Stomach (tissue), 8 donors: ENCODE measurements at regions not wholly inside any gene's neighbourhood (a gene's known extent, or its start where the extent isn't known, plus 50 kb on each side); places are given as distances from the start of the nearest gene placed in this dataset.

Experiments
- DNase-seq, 2 donors: peaks; one replicate each; pipeline versions ENCODE4 v3.0.0 to v3.0.0-alpha.2; 2013 to 2019
- H3K27ac ChIP-seq, 5 donors: fragments of 200-600 bp in 4 of 5; sonication (generic) in 4 of 5; one replicate each; pipeline ENCODE4 v1.5.1; 2013 to 2019; ENCODE audit warnings: mild to moderate bottlenecking in 1 of 5, moderate library complexity in 1 of 5
- H3K27me3 ChIP-seq, 3 donors: fragments of 200-600 bp; sonication (generic); one replicate each; pipeline ENCODE4 v1.5.1; 2017 to 2019; ENCODE audit warnings: mixed run types in 1 of 3
- H3K36me3 ChIP-seq, 4 donors: fragments of 200-600 bp; sonication (generic); 1 replicate in 3 of 4; 2 replicates in 1 of 4; pipeline ENCODE4 v1.5.1; 2016 to 2019
- H3K4me1 ChIP-seq, 4 donors: fragments of 200-600 bp; sonication (generic); one replicate each; pipeline ENCODE4 v1.5.1; 2016 to 2019
- H3K4me3 ChIP-seq, 4 donors: fragments of 200-600 bp; sonication (generic) in 3 of 4; one replicate each; pipeline ENCODE4 v1.5.1; 2016 to 2019; ENCODE audit warnings: mild to moderate bottlenecking in 1 of 4
- H3K9me3 ChIP-seq, 4 donors: fragments of 200-600 bp; sonication (generic); one replicate each; pipeline ENCODE4 v1.5.1; 2016 to 2019
- CTCF ChIP-seq, 7 experiments: fragments of 450-650 bp in 4 of 7; fragments of 200-600 bp in 3 of 7; sonication (generic) in 3 of 7; IDR thresholded peaks; one replicate each; pipeline ENCODE4 v1.5.1; 2016 to 2019; ENCODE audit warnings: antibody characterized with exemption in 7 of 7, control low read depth in 2 of 7, mild to moderate bottlenecking in 1 of 7
- EP300 ChIP-seq: sonication (generic); formaldehyde crosslinking; IDR thresholded peaks from one replicate; pipeline ENCODE4 v1.6.1; 2017; ENCODE audit warnings: antibody characterized with exemption
- POLR2A ChIP-seq, 4 donors: fragments of 450-650 bp; IDR thresholded peaks; one replicate each; pipeline ENCODE4 v1.6.1; 2016; ENCODE audit warnings: antibody characterized with exemption in 4 of 4, control low read depth in 2 of 4, mild to moderate bottlenecking in 1 of 4, moderate library complexity in 1 of 4
- POLR2AphosphoS5 ChIP-seq, 3 donors: sonication (generic); formaldehyde crosslinking; IDR thresholded peaks; one replicate each; pipeline ENCODE4 v1.6.1; 2016; ENCODE audit warnings: antibody characterized with exemption in 3 of 3
- WGBS, 5 donors: extraction: QIAGEN DNeasy Blood & Tissue Kit in 3 of 5; methylation state at CpG; one replicate each; pipeline versions ENCODE4 v1.1.5 to v1.1.7; 2013 to 2018; 5-methylcytosine and 5-hydroxymethylcytosine counted together
- intact Hi-C: fragments of 100-400 bp; cut with DNase I; formaldehyde crosslinking; loops from one replicate; pipeline ENCODE4 v1.15.1; 2023; ENCODE audit warnings: low total_unique reads
- donor health status: healthy with polysubstance abuse.
- donor health status: Bipolar disorder and iron deficiency.
- donor health status: healthy.

- Histone ChIP-seq H3K36me3 (no peaks in the 10 kb centered on the region), H3K4me1 (no peaks in the 10 kb centered on the region), H3K9me3 (no peaks in the 10 kb centered on the region), H3K27me3 (no peaks in the 10 kb centered on the region), H3K27ac (no peak overlapping the region), H3K4me3 (no peak overlapping the region)
- no peak for TF ChIP-seq CTCF (IDR thresholded peaks at IDR 0.05)
- TF ChIP-seq EP300: no peak
- TF ChIP-seq POLR2A (IDR thresholded peaks at IDR 0.05): no peak
- no peak for TF ChIP-seq POLR2AphosphoS5 (IDR thresholded peaks at IDR 0.05)
- intact Hi-C loops: no loop called here
- 79 to 93% (median 91%) methylated on average over 1 of the region's 1 CpG for WGBS, 5 donors
- no peak for DNase-seq
Measured at GRCh38 chr4:43425206-43425605, 532.7 kb downstream of the GRXCR1 start.

GRCh38 chr4:43435291-43435690, 542.8 kb downstream of the GRXCR1 start:
- Histone ChIP-seq H3K4me3 (no peak overlapping the region), H3K27ac (no peak overlapping the region), H3K36me3 (no peaks in the 10 kb centered on the region), H3K4me1 (no peaks in the 10 kb centered on the region), H3K27me3 (no peaks in the 10 kb centered on the region), H3K9me3 (peaks cover 0 to 13% (median 3%) of the 10 kb centered on the region in 4 donors)
- DNase-seq: peak in 1 of 2 donors; percentile 55
- WGBS, 5 donors: 21 to 37% (median 29%) methylated on average over 1 of the region's 1 CpG
- TF ChIP-seq POLR2A (IDR thresholded peaks at IDR 0.05): no peak
- intact Hi-C loops: no loop called here

GRCh38 chr4:43452948-43453347, 560.4 kb downstream of the GRXCR1 start:
- no peaks in the 10 kb centered on the region for H3K27me3 ChIP-seq
- intact Hi-C loops: no loop called here
- DNase-seq: peak in 1 of 2 donors; percentile 7
- TF ChIP-seq EP300: no peak
- no peak for TF ChIP-seq CTCF (IDR thresholded peaks at IDR 0.05)
- TF ChIP-seq POLR2A (IDR thresholded peaks at IDR 0.05): no peak
- TF ChIP-seq POLR2AphosphoS5 (IDR thresholded peaks at IDR 0.05): no peak
- no peaks in the 10 kb centered on the region for H3K9me3 ChIP-seq
- no peaks in the 10 kb centered on the region for H3K36me3 ChIP-seq
- H3K27ac ChIP-seq: no peak overlapping the region
- H3K4me1 ChIP-seq: no peaks in the 10 kb centered on the region
- H3K4me3 ChIP-seq: no peak overlapping the region

GRCh38 chr4:43456383-43456782, 563.9 kb downstream of the GRXCR1 start:
- H3K27me3 ChIP-seq: no peaks in the 10 kb centered on the region
- 40 to 56% (median 41%) methylated on average over 2 of the region's 2 CpGs for WGBS, 5 donors
- intact Hi-C loops: no loop called here
- no peak for TF ChIP-seq POLR2AphosphoS5 (IDR thresholded peaks at IDR 0.05)
- no peak for TF ChIP-seq EP300
- no peak for TF ChIP-seq POLR2A (IDR thresholded peaks at IDR 0.05)
- TF ChIP-seq CTCF (IDR thresholded peaks at IDR 0.05): no peak
- no peak overlapping the region for H3K4me3 ChIP-seq
- no peaks in the 10 kb centered on the region for H3K36me3 ChIP-seq
- H3K27ac ChIP-seq: no peak overlapping the region
- no peaks in the 10 kb centered on the region for H3K4me1 ChIP-seq
- DNase-seq: no peak
- H3K9me3 ChIP-seq: no peaks in the 10 kb centered on the region

- no peaks in the 10 kb centered on the region for H3K9me3 ChIP-seq
- 82 to 98% (median 89%) methylated on average over 2 of the region's 2 CpGs for WGBS, 5 donors
- H3K4me1 ChIP-seq: no peaks in the 10 kb centered on the region
- no peaks in the 10 kb centered on the region for H3K36me3 ChIP-seq
- TF ChIP-seq POLR2AphosphoS5 (IDR thresholded peaks at IDR 0.05): no peak
- TF ChIP-seq EP300: no peak
- TF ChIP-seq CTCF (IDR thresholded peaks at IDR 0.05): no peak
- no peak for TF ChIP-seq POLR2A (IDR thresholded peaks at IDR 0.05)
- no peak overlapping the region for H3K4me3 ChIP-seq
- H3K27me3 ChIP-seq: no peaks in the 10 kb centered on the region
- DNase-seq: no peak
- intact Hi-C loops: no loop called here
- H3K27ac ChIP-seq: no peak overlapping the region
Measured at GRCh38 chr4:43457866-43458265, 565.4 kb downstream of the GRXCR1 start.
